OCI-LY7 (cell line): ENCODE measurements at regions not wholly inside any gene's neighbourhood (a gene's known extent, or its start where the extent isn't known, plus 50 kb on each side); places are given as distances from the start of the nearest gene placed in this dataset.

Experiments
- BruUV-seq: library from RNA; stranded (reverse); fragments of 400-500 nt; replicated peaks from 2 replicates; lab custom pipeline; 2021; lab: Mats Ljungman, UMichigan
- CTCF ChIA-PET: fragments of 300-600 bp; sonication (Branson Sonifier 250); formaldehyde crosslinking; loops from one replicate; lab custom pipeline; 2022; ENCODE audit warnings: antibody characterized with exemption; ENCODE audit not compliant: unreplicated experiment; lab: Charles Lee
- POLR2A ChIA-PET: fragments of 300-600 bp; sonication (Branson Sonifier 250); formaldehyde crosslinking; loops from one replicate; lab custom pipeline; 2022; ENCODE audit warnings: antibody characterized with exemption; lab: Charles Lee
- DNase-seq: peaks from one replicate; pipeline ENCODE4 v3.0.0-alpha.2; 2015; ENCODE audit warnings: low spot score
- H2AFZ ChIP-seq: fragments of 200-600 bp; sonication (generic), shearing (Covaris generic); 2 replicates; pipeline ENCODE4 v1.6.1; 2014; ENCODE audit warnings: mild to moderate bottlenecking, antibody characterized with exemption, low read length, moderate library complexity
- H3K27ac ChIP-seq: fragments of 200-600 bp; sonication (generic); 2 replicates; pipeline ENCODE4 v1.5.1; 2014; ENCODE audit warnings: mixed run types, low read depth, mild to moderate bottlenecking, moderate library complexity, low read length, inconsistent platforms; ENCODE audit not compliant: poor library complexity, severe bottlenecking
- H3K36me3 ChIP-seq: fragments of 200-600 bp; sonication (generic); 2 replicates; pipeline ENCODE4 v1.6.1; 2014; ENCODE audit warnings: mild to moderate bottlenecking, antibody characterized with exemption, low read length, moderate library complexity, mixed read lengths; ENCODE audit not compliant: insufficient read depth
- H3K4me1 ChIP-seq: fragments of 200-600 bp; sonication (generic); 2 replicates; pipeline ENCODE4 v1.5.1; 2014; ENCODE audit warnings: mild to moderate bottlenecking, low read length; ENCODE audit not compliant: insufficient read depth, poor library complexity, severe bottlenecking
- H3K4me2 ChIP-seq: fragments of 200-600 bp; sonication (generic); 2 replicates; pipeline ENCODE4 v1.6.1; 2014; ENCODE audit warnings: mild to moderate bottlenecking, low read length
- H3K4me3 ChIP-seq: fragments of 200-600 bp; sonication (generic); 2 replicates; pipeline ENCODE4 v1.5.1; 2014; ENCODE audit warnings: mild to moderate bottlenecking, low read depth, low read length; ENCODE audit not compliant: poor library complexity, severe bottlenecking
- H3K79me2 ChIP-seq: fragments of 200-600 bp; sonication (generic); 2 replicates; pipeline ENCODE4 v1.6.1; 2016; ENCODE audit warnings: low read depth, mild to moderate bottlenecking, low read length, moderate library complexity, mixed read lengths; ENCODE audit not compliant: insufficient read depth
- H3K9me2 ChIP-seq: fragments of 200-600 bp; sonication (generic); 2 replicates; pipeline ENCODE4 v1.6.1; 2016; ENCODE audit warnings: mild to moderate bottlenecking, low read length, mixed read lengths; ENCODE audit not compliant: insufficient read depth
- H3K9me3 ChIP-seq: fragments of 200-600 bp; sonication (generic); 2 replicates; pipeline ENCODE4 v1.6.1; 2014; ENCODE audit warnings: mild to moderate bottlenecking, mixed run types, low read length, mixed read lengths
- H4K20me1 ChIP-seq: fragments of 200-600 bp; sonication (generic); 2 replicates; pipeline ENCODE4 v1.6.1; 2014; ENCODE audit warnings: mild to moderate bottlenecking, antibody characterized with exemption, low read length, moderate library complexity, mixed read lengths; ENCODE audit not compliant: insufficient read depth
- CTCF ChIP-seq: fragments of 200-600 bp; sonication (generic); conservative IDR thresholded peaks from 2 replicates; pipeline ENCODE4 v1.5.1; 2014; ENCODE audit warnings: mild to moderate bottlenecking, antibody characterized with exemption, low read length, moderate library complexity, mixed read lengths
- EZH2phosphoT487 ChIP-seq: fragments of 200-600 bp; sonication (generic); IDR thresholded peaks from 2 replicates; pipeline ENCODE4 v1.6.1; 2018; ENCODE audit warnings: low read depth, borderline replicate concordance, mild to moderate bottlenecking, mixed run types, antibody characterized with exemption, low read length, moderate library complexity, mixed read lengths
- intact Hi-C: fragments of 100-400 bp; cut with micrococcal nuclease; formaldehyde crosslinking; loops from one replicate; pipeline ENCODE4 v1.10.0; 2022; ENCODE audit not compliant: unreplicated experiment

DNA sequence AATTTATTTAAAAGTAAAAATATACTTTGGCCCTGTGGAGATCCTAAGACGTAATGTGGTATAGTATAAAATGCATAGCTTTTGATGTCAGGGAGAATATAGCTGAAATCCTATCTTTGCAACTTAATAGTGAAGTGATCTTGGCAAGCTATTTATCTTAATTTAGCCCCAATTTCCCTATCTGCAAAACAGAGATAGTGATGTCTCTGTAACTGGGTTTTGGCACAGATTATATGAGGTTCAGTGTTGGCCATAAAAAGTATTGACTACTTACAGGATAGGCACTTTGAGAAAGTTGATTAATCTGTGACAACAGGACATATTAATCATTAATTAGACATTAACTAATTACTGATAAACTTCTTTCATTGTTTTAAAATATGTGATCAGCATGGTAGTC is 89.2 kb downstream of the ISL1 start:
- Histone ChIP-seq H3K4me3 (no peak overlapping the region), H2AFZ (no peak overlapping the region), H3K4me2 (no peak overlapping the region), H3K4me1 (no peaks in the 10 kb centered on the region), H4K20me1 (no peaks in the 10 kb centered on the region), H3K36me3 (no peaks in the 10 kb centered on the region), H3K9me3 (no peaks in the 10 kb centered on the region), H3K9me2 (no peaks in the 10 kb centered on the region), H3K79me2 (no peaks in the 10 kb centered on the region), H3K27ac (no peak overlapping the region)
- no TSS peak for BruUV-seq
- POLR2A ChIA-PET, result interaction anchor here (0.9 kb wide), 1 partner anchor 8 kb away, joined by 3 read pairs; no protein-coding TSS in a partner anchor
- DNase-seq, result no peak
- intact Hi-C loops, result no loop called here
- no peak for TF ChIP-seq EZH2phosphoT487
- CTCF ChIA-PET, result no interaction called here

- Histone ChIP-seq H3K36me3 (no peaks in the 10 kb centered on the region), H3K4me3 (no peak overlapping the region), H4K20me1 (no peaks in the 10 kb centered on the region), H2AFZ (no peak overlapping the region), H3K9me3 (no peaks in the 10 kb centered on the region), H3K4me2 (no peak overlapping the region), H3K79me2 (no peaks in the 10 kb centered on the region), H3K4me1 (no peaks in the 10 kb centered on the region), H3K27ac (no peak overlapping the region), H3K9me2 (no peaks in the 10 kb centered on the region)
- intact Hi-C loops, result no loop called here
- no peak for DNase-seq
- ChIA-PET CTCF (no interaction called here), POLR2A (no interaction called here)
- TF ChIP-seq CTCF, result no peak
- TF ChIP-seq EZH2phosphoT487, result no peak
- no TSS peak for BruUV-seq
Measured at GRCh38 chr5:51475628-51476027, 92.4 kb downstream of the ISL1 start.

DNA sequence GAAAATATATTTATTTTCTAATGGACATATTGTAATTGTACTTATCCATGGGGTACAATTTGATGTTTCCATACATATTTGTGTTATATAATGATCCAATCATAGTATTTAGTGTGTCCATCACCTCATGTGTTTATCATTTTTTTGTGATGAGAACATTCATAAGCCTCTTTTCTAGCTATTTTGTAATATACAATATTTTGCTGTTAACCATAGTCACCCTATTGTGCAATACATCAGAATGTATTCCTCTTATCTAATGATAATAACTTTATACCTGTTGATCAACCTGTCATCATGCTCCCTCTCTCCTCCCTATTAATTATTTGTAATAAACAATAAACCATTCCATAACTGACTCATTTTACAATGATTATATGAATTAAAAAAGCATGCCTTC is 93.2 kb downstream of the ISL1 start:
- no peaks in the 10 kb centered on the region for H4K20me1 ChIP-seq

More for the DNA sequence above, 93.2 kb downstream of the ISL1 start:
- Histone ChIP-seq H3K9me3 (no peaks in the 10 kb centered on the region), H3K27ac (no peak overlapping the region), H3K79me2 (no peaks in the 10 kb centered on the region), H2AFZ (no peak overlapping the region), H3K4me2 (no peak overlapping the region), H3K4me1 (no peaks in the 10 kb centered on the region), H3K4me3 (no peak overlapping the region), H3K36me3 (no peaks in the 10 kb centered on the region), H3K9me2 (no peaks in the 10 kb centered on the region)
- POLR2A ChIA-PET, result no interaction called here
- no TSS peak for BruUV-seq
- TF ChIP-seq EZH2phosphoT487 (no peak), CTCF (no peak)
- no peak for DNase-seq
- intact Hi-C loops, result no loop called here
- CTCF ChIA-PET, result no interaction called here
